PC-9 (cell line): ENCODE measurements at regions not wholly inside any gene's neighbourhood (a gene's known extent, or its start where the extent isn't known, plus 50 kb on each side); places are given as distances from the start of the nearest gene placed in this dataset.

Source experiments
- BruUV-seq: library from RNA; stranded (reverse); fragments of 400-500 nt; replicated peaks from 2 replicates; lab custom pipeline; 2021; lab: Mats Ljungman, UMichigan
- CTCF ChIA-PET: fragments of 300-600 bp; sonication (Branson Sonifier 250); formaldehyde crosslinking; loops from one replicate; lab custom pipeline; 2022; ENCODE audit warnings: antibody characterized with exemption; lab: Charles Lee
- POLR2A ChIA-PET: fragments of 300-600 bp; sonication (Branson Sonifier 250); formaldehyde crosslinking; loops from one replicate; lab custom pipeline; 2022; ENCODE audit warnings: antibody characterized with exemption; ENCODE audit not compliant: unreplicated experiment; lab: Charles Lee
- DNase-seq, 2 experiments: peaks; one replicate each; pipeline versions ENCODE4 v3.0.0 to v3.0.0-alpha.2; 2015 to 2022; ENCODE audit warnings: mixed read lengths in 1 of 2
- H2AFZ ChIP-seq: fragments of 200-600 bp; sonication (generic); 2 replicates; pipeline ENCODE4 v1.8.1; 2017; ENCODE audit warnings: antibody characterized with exemption
- H3F3A ChIP-seq: fragments of 200-600 bp; sonication (generic); 2 replicates; pipeline ENCODE4 v1.8.1; 2017; ENCODE audit warnings: antibody characterized with exemption, mild to moderate bottlenecking, low read depth; ENCODE audit not compliant: insufficient read depth
- H3K27ac ChIP-seq: fragments of 200-600 bp; sonication (generic); 2 replicates; pipeline ENCODE4 v1.6.1; 2016; ENCODE audit warnings: mixed run types
- H3K27me3 ChIP-seq: fragments of 200-600 bp; sonication (generic); 2 replicates; pipeline ENCODE4 v1.6.1; 2016; ENCODE audit warnings: low read depth, mixed run types; ENCODE audit not compliant: insufficient read depth
- H3K36me3 ChIP-seq: fragments of 200-600 bp; sonication (generic); 2 replicates; pipeline ENCODE4 v1.6.1; 2016; ENCODE audit warnings: low read depth, mixed run types
- H3K4me1 ChIP-seq: fragments of 200-600 bp; sonication (generic); replicated peaks from 2 replicates; pipeline ENCODE4 v1.6.1; 2016; ENCODE audit warnings: mixed run types; ENCODE audit not compliant: insufficient read depth
- H3K4me2 ChIP-seq: fragments of 200-600 bp; sonication (generic); 2 replicates; pipeline ENCODE4 v1.6.1; 2017; ENCODE audit warnings: mixed run types
- H3K4me3 ChIP-seq: fragments of 200-600 bp; sonication (generic); 2 replicates; pipeline ENCODE4 v1.6.1; 2016; ENCODE audit warnings: mixed run types
- H3K79me2 ChIP-seq: fragments of 200-600 bp; sonication (generic); 2 replicates; pipeline ENCODE4 v1.6.1; 2017; ENCODE audit warnings: low read depth, mixed run types
- H3K9me2 ChIP-seq: fragments of 200-600 bp; sonication (generic); 2 replicates; pipeline ENCODE4 v1.8.1; 2017; ENCODE audit warnings: mild to moderate bottlenecking; ENCODE audit not compliant: insufficient read depth
- H3K9me3 ChIP-seq: fragments of 200-600 bp; sonication (generic); 2 replicates; pipeline ENCODE4 v1.8.1; 2016; ENCODE audit warnings: low read depth; ENCODE audit not compliant: insufficient read depth
- H4K20me1 ChIP-seq: fragments of 200-600 bp; sonication (generic); 2 replicates; pipeline ENCODE4 v1.8.1; 2017; ENCODE audit not compliant: insufficient read depth
- EZH2 ChIP-seq: fragments of 200-600 bp; sonication (generic); IDR thresholded peaks from 2 replicates; pipeline ENCODE4 v1.8.0; 2017; ENCODE audit warnings: antibody characterized with exemption, low read depth
- intact Hi-C: fragments of 100-400 bp; cut with micrococcal nuclease; formaldehyde crosslinking; loops from one replicate; pipeline ENCODE4 v1.10.0; 2022; ENCODE audit not compliant: unreplicated experiment
- TF ChIP-seq, protein P1 (sequence below): fragments of 200-600 bp; sonication (generic); conservative IDR thresholded peaks from 2 replicates; pipeline ENCODE4 v1.6.1; 2017; ENCODE audit warnings: mixed run types, antibody characterized with exemption, mild to moderate bottlenecking, moderate library complexity

DNA sequence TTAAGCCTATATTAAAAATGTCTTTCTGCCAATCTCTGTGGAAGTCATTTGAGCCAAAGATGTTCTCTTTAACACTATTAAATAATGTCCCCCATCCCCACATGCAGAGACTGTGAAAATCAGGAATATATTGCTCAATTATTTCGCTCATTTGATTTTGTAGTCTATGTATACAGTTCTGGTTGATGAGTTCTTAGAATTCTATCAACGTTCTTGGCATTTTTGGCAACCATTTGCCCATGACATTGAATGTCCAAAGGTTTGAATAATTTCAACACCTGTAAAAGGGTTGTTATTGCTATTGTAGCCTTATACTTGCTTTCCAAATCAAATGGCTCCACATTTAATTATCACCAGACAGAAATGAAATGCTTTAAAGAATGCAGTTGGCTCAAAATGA lies 536.1 kb downstream of the CAAP1 start:
- POLR2A ChIA-PET: no interaction called here
- H3K4me3 ChIP-seq: no peak overlapping the region

DNA sequence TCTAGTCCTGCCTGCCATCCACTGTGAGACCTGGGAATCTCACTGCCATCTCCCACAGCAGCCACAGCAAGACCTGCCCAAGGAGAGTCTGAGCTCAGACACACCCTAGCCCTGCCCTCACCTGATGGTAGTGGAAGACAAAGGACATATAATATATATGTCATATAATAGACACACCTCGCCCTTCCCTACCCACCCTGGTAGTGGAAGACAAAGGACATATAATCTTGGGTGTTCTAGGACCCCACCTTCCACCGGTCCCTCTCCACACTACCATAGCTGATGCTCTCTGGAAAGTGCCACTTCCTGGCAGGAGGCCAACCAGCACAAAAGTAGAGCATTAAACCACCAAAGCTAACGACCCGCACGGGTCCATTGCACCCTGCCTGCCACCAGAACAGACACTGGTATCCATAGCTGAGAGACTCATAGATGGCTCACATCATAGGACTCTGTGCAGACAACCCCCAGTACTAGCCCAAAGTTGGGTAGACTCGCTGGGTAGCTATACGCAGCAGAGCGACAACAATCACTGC lies 545.6 kb downstream of the CAAP1 start:
- CTCF ChIA-PET: no interaction called here
- no peak for DNase-seq
- POLR2A ChIA-PET: no interaction called here

More for the DNA sequence above, 536.1 kb downstream of the CAAP1 start:
- H3K79me2 ChIP-seq: no peaks in the 10 kb centered on the region
- CTCF ChIA-PET: no interaction called here
- DNase-seq: no peak
- H3K27ac ChIP-seq: no peak overlapping the region
- H3K9me3 ChIP-seq: no peaks in the 10 kb centered on the region
- no peak overlapping the region for H2AFZ ChIP-seq
- TF ChIP-seq, protein P1, sequence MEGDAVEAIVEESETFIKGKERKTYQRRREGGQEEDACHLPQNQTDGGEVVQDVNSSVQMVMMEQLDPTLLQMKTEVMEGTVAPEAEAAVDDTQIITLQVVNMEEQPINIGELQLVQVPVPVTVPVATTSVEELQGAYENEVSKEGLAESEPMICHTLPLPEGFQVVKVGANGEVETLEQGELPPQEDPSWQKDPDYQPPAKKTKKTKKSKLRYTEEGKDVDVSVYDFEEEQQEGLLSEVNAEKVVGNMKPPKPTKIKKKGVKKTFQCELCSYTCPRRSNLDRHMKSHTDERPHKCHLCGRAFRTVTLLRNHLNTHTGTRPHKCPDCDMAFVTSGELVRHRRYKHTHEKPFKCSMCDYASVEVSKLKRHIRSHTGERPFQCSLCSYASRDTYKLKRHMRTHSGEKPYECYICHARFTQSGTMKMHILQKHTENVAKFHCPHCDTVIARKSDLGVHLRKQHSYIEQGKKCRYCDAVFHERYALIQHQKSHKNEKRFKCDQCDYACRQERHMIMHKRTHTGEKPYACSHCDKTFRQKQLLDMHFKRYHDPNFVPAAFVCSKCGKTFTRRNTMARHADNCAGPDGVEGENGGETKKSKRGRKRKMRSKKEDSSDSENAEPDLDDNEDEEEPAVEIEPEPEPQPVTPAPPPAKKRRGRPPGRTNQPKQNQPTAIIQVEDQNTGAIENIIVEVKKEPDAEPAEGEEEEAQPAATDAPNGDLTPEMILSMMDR: no peak
- TF ChIP-seq EZH2: no peak
- no peak overlapping the region for H3K4me2 ChIP-seq
- no peaks in the 10 kb centered on the region for H3F3A ChIP-seq
- no peaks in the 10 kb centered on the region for H3K27me3 ChIP-seq
- H3K36me3 ChIP-seq: no peaks in the 10 kb centered on the region
- BruUV-seq: no TSS peak
- H3K4me1 ChIP-seq: no peaks in the 10 kb centered on the region
- intact Hi-C loops: no loop called here
- H3K9me2 ChIP-seq: no peaks in the 10 kb centered on the region
- no peaks in the 10 kb centered on the region for H4K20me1 ChIP-seq

DNA sequence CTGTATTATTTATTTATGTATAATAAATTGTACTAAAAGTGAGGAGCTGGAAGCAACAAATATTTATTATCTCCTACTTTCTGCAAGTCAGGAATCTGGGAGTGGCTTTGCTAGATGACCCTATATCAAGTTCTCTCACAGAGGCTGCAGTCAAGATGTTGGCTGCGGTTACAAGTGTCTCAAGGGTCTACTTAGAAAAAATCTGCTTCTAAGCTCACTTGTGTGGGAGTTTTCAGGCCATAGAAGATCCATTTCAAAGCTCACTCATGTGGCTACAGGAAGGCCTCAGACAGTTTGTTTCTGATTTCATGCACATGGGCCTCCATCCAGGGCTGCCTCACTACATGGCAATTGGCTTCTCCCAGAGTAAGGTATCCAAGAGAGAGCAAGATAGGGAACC lies 551.1 kb downstream of the CAAP1 start:
- intact Hi-C loops: no loop called here
- no TSS peak for BruUV-seq
- Histone ChIP-seq H3K9me3 (no peaks in the 10 kb centered on the region), H3K4me1 (no peaks in the 10 kb centered on the region), H2AFZ (no peak overlapping the region), H3K9me2 (no peaks in the 10 kb centered on the region), H3K27me3 (no peaks in the 10 kb centered on the region), H3K4me3 (no peak overlapping the region), H3K36me3 (no peaks in the 10 kb centered on the region), H3K79me2 (no peaks in the 10 kb centered on the region), H3K4me2 (no peak overlapping the region), H3F3A (no peaks in the 10 kb centered on the region), H3K27ac (no peak overlapping the region), H4K20me1 (no peaks in the 10 kb centered on the region)
- TF ChIP-seq, protein P1: no peak
- no peak for TF ChIP-seq EZH2
- ChIA-PET CTCF (no interaction called here), POLR2A (no interaction called here)
- DNase-seq: no peak

More for the DNA sequence above, 545.6 kb downstream of the CAAP1 start:
- no peaks in the 10 kb centered on the region for H3K4me1 ChIP-seq
- no TSS peak for BruUV-seq
- no peaks in the 10 kb centered on the region for H3K27me3 ChIP-seq
- no peaks in the 10 kb centered on the region for H3F3A ChIP-seq
- H3K4me2 ChIP-seq: no peak overlapping the region
- no peaks in the 10 kb centered on the region for H4K20me1 ChIP-seq
- H3K36me3 ChIP-seq: no peaks in the 10 kb centered on the region
- intact Hi-C loops: no loop called here
- H3K79me2 ChIP-seq: no peaks in the 10 kb centered on the region
- H3K9me3 ChIP-seq: no peaks in the 10 kb centered on the region
- no peaks in the 10 kb centered on the region for H3K9me2 ChIP-seq
- TF ChIP-seq, protein P1: no peak
- no peak for TF ChIP-seq EZH2
- H2AFZ ChIP-seq: no peak overlapping the region
- H3K27ac ChIP-seq: no peak overlapping the region
- no peak overlapping the region for H3K4me3 ChIP-seq
